Suprapubic skin (tissue), 3 donors: ENCODE measurements at regions not wholly inside any gene's neighbourhood (a gene's known extent, or its start where the extent isn't known, plus 50 kb on each side); places are given as distances from the start of the nearest gene placed in this dataset.

Experiments
- EP300 ChIP-seq: sonication (generic); formaldehyde crosslinking; IDR thresholded peaks from one replicate; pipeline ENCODE4 v1.6.1; 2017; ENCODE audit warnings: antibody characterized with exemption
- TF ChIP-seq, protein P1 (sequence below), 2 donors: fragments of 200-600 bp in 1 of 2; fragments of 450-650 bp in 1 of 2; sonication (generic) in 1 of 2; IDR thresholded peaks; one replicate each; pipeline ENCODE4 v1.5.1; 2016 to 2019; ENCODE audit warnings: antibody characterized with exemption in 2 of 2, mild to moderate bottlenecking in 1 of 2, moderate library complexity in 1 of 2

- TF ChIP-seq EP300 = no peak
- TF ChIP-seq, protein P1, sequence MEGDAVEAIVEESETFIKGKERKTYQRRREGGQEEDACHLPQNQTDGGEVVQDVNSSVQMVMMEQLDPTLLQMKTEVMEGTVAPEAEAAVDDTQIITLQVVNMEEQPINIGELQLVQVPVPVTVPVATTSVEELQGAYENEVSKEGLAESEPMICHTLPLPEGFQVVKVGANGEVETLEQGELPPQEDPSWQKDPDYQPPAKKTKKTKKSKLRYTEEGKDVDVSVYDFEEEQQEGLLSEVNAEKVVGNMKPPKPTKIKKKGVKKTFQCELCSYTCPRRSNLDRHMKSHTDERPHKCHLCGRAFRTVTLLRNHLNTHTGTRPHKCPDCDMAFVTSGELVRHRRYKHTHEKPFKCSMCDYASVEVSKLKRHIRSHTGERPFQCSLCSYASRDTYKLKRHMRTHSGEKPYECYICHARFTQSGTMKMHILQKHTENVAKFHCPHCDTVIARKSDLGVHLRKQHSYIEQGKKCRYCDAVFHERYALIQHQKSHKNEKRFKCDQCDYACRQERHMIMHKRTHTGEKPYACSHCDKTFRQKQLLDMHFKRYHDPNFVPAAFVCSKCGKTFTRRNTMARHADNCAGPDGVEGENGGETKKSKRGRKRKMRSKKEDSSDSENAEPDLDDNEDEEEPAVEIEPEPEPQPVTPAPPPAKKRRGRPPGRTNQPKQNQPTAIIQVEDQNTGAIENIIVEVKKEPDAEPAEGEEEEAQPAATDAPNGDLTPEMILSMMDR (IDR thresholded peaks at IDR 0.05) = no peak
These were observed 110.2 kb upstream of the FGGY start for GRCh38 chr1:59186656-59187055.
